ENCODE measurements at regions not wholly inside any gene's neighbourhood (a gene's known extent, or its start where the extent isn't known, plus 50 kb on each side); places are given as distances from the start of the nearest gene placed in this dataset.

GRCh38 chr15:26015516-26016075 is 152.5 kb upstream of the ATP10A start:
- no peak for TF ChIP-seq REST (IDR thresholded peaks at IDR 0.05; ENCODE audit: borderline replicate concordance)
- TF ChIP-seq CTCF (IDR thresholded peaks at IDR 0.05; ENCODE audit: poor library complexity, severe bottlenecking) = no peak
- TF ChIP-seq SMC3 (conservative IDR thresholded peaks at IDR 0.05; ENCODE audit: poor library complexity) = no peak
- no peak for TF ChIP-seq RAD21 (conservative IDR thresholded peaks at IDR 0.05)
- TF ChIP-seq TAF1 (IDR thresholded peaks at IDR 0.05; ENCODE audit: low read depth) = no peak
- TF ChIP-seq EZH2 (IDR thresholded peaks at IDR 0.05; ENCODE audit: borderline replicate concordance, insufficient read depth, low read length, poor library complexity, severe bottlenecking) = no peak
- TF ChIP-seq POLR2AphosphoS5 (IDR thresholded peaks at IDR 0.05) = no peak
- no peak for TF ChIP-seq EP300 (conservative IDR thresholded peaks at IDR 0.05; ENCODE audit: poor library complexity, severe bottlenecking)

All from neural cell (in vitro differentiated cells).